ENCODE measurements at regions not wholly inside any gene's neighbourhood (a gene's known extent, or its start where the extent isn't known, plus 50 kb on each side); places are given as distances from the start of the nearest gene placed in this dataset.
"Not testable (repeated sequence)": the region's sequence is repeated elsewhere in the genome, so short reads cannot be mapped to it uniquely, and the experiment has no call there.

GRCh38 chr10:65787571-65787970, 1138.3 kb upstream of the LRRTM3 start:
- no peak for DNase-seq (ENCODE audit: low spot score)

GRCh38 chr10:65788271-65788670, 1137.6 kb upstream of the LRRTM3 start:
- DNase-seq (ENCODE audit: low spot score) = no peak

GRCh38 chr10:65791979-65792378, 1133.9 kb upstream of the LRRTM3 start:
- no peak for DNase-seq (ENCODE audit: low spot score)

GRCh38 chr10:65793738-65794425, 1132.0 kb upstream of the LRRTM3 start:
- no peak for DNase-seq (ENCODE audit: low spot score)

- not testable (repeated sequence) for DNase-seq (ENCODE audit: low spot score)
These were observed 1131.0 kb upstream of the LRRTM3 start for GRCh38 chr10:65794861-65795260.

GRCh38 chr10:65796472-65796871, 1129.4 kb upstream of the LRRTM3 start:
- no peak for DNase-seq (ENCODE audit: low spot score)

- no peak for DNase-seq (ENCODE audit: low spot score)
These were observed 1127.7 kb upstream of the LRRTM3 start for GRCh38 chr10:65798133-65798532.

GRCh38 chr10:65802391-65802790, 1123.4 kb upstream of the LRRTM3 start:
- DNase-seq (ENCODE audit: low spot score) = no peak

- DNase-seq (ENCODE audit: low spot score) = no peak
These were observed 1120.3 kb upstream of the LRRTM3 start for GRCh38 chr10:65805511-65805910.

- no peak for DNase-seq (ENCODE audit: low spot score)
These were observed 1119.8 kb upstream of the LRRTM3 start for GRCh38 chr10:65805993-65806392.

- no peak for DNase-seq (ENCODE audit: low spot score)
These were observed 1117.0 kb upstream of the LRRTM3 start for GRCh38 chr10:65808687-65809333.

- DNase-seq (ENCODE audit: low spot score) = no peak
These were observed 1113.8 kb upstream of the LRRTM3 start for GRCh38 chr10:65811931-65812525.

GRCh38 chr10:65816536-65816935, 1109.3 kb upstream of the LRRTM3 start:
- no peak for DNase-seq (ENCODE audit: low spot score)

- DNase-seq (ENCODE audit: low spot score) = no peak
These were observed 1106.8 kb upstream of the LRRTM3 start for GRCh38 chr10:65818990-65819389.

- no peak for DNase-seq (ENCODE audit: low spot score)
These were observed 1098.5 kb upstream of the LRRTM3 start for GRCh38 chr10:65827359-65827758.

- no peak for DNase-seq (ENCODE audit: low spot score)
These were observed 1087.0 kb upstream of the LRRTM3 start for GRCh38 chr10:65838811-65839210.

GRCh38 chr10:65843203-65843602, 1082.6 kb upstream of the LRRTM3 start:
- DNase-seq (ENCODE audit: low spot score) = no peak

GRCh38 chr10:65845916-65846315, 1079.9 kb upstream of the LRRTM3 start:
- no peak for DNase-seq (ENCODE audit: low spot score)

- no peak for DNase-seq (ENCODE audit: low spot score)
These were observed 1079.3 kb upstream of the LRRTM3 start for GRCh38 chr10:65846541-65846940.

GRCh38 chr10:65846949-65847348, 1078.9 kb upstream of the LRRTM3 start:
- DNase-seq (ENCODE audit: low spot score) = no peak

- DNase-seq (ENCODE audit: low spot score) = no peak
These were observed 1078.2 kb upstream of the LRRTM3 start for GRCh38 chr10:65847436-65848230.

- no peak for DNase-seq (ENCODE audit: low spot score)
These were observed 1067.0 kb upstream of the LRRTM3 start for GRCh38 chr10:65858841-65859240.

GRCh38 chr10:65861249-65861648, 1064.6 kb upstream of the LRRTM3 start:
- DNase-seq (ENCODE audit: low spot score) = no peak

Measured in Ammon's horn (tissue), 1 donor.